ENCODE measurements at regions not wholly inside any gene's neighbourhood (a gene's known extent, or its start where the extent isn't known, plus 50 kb on each side); places are given as distances from the start of the nearest gene placed in this dataset.

GRCh38 chr1:184289825-184290550 lies 96.8 kb upstream of the C1orf21 start:
- Histone ChIP-seq H4K91ac (ENCODE audit: insufficient read depth, low read depth, low read length) (no peak overlapping the region), H2AK5ac (ENCODE audit: low read depth, low read length) (peak overlapping the region; percentile 50; the same call in 1 of the 2 replicates), H4K5ac (ENCODE audit: low read depth, low read length) (no peak overlapping the region), H3K56ac (ENCODE audit: extremely low read depth, insufficient read depth, low read length) (no peak overlapping the region), H3K27me3 (ENCODE audit: control insufficient read depth, insufficient read depth, low read length) (peaks cover 9% of the 10 kb centered on the region), H3K4me1 (ENCODE audit: control insufficient read depth, insufficient read depth, low read length) (peaks cover 2% of the 10 kb centered on the region; the same call in 1 of the 2 replicates), H2BK5ac (ENCODE audit: low read depth, low read length, poor library complexity, severe bottlenecking) (no peak overlapping the region), H4K8ac (ENCODE audit: low read depth in 2 of 2, low read length in 2 of 2) (no peak overlapping the region), H3K9ac (ENCODE audit: low read depth, low read length) (no peak overlapping the region), H2AFZ (replicated peaks; ENCODE audit: low read length, poor library complexity) (no peak overlapping the region), H2BK15ac (ENCODE audit: low read depth, low read length) (no peak overlapping the region), H3K79me1 (ENCODE audit: low read depth in 1 of 2, low read length in 2 of 2) (no peaks in the 10 kb centered on the region), H3K4me2 (ENCODE audit: low read depth, low read length) (no peak overlapping the region), H3K18ac (ENCODE audit: low read depth, low read length) (no peak overlapping the region), H2BK20ac (ENCODE audit: low read depth, low read length) (no peak overlapping the region; the same call in 1 of the 2 replicates), H3K23ac (ENCODE audit: low read depth, low read length) (no peak overlapping the region), H3K9me3 (ENCODE audit: control insufficient read depth, insufficient read depth, low read length) (no peaks in the 10 kb centered on the region), H4K20me1 (ENCODE audit: insufficient read depth, low read length) (no peaks in the 10 kb centered on the region), H3K36me3 (ENCODE audit: control insufficient read depth, insufficient read depth, low read length) (no peaks in the 10 kb centered on the region), H3K14ac (replicated peaks; ENCODE audit: low read depth, low read length) (no peak overlapping the region), H3K9me1 (ENCODE audit: insufficient read depth, low read length) (peaks cover 3% of the 10 kb centered on the region), H3K4me3 (ENCODE audit: insufficient read depth, low read depth, low read length) (no peak overlapping the region), H3K27ac (ENCODE audit: insufficient read depth, low read length) (no peak overlapping the region), H2BK120ac (ENCODE audit: low read depth, low read length) (0 out of 2 replicates have a peak overlapping the region, but pooled peaks have one; percentile 5), H3K4ac (ENCODE audit: low read depth, low read length) (no peak overlapping the region), H2AK9ac (replicated peaks; ENCODE audit: low read depth, low read length, poor library complexity) (no peak overlapping the region)
- DNase-seq = no peak
- TF ChIP-seq POLR2A (IDR thresholded peaks at IDR 0.05; ENCODE audit: low read depth, low read length) = no peak
- TF ChIP-seq MAZ (IDR thresholded peaks at IDR 0.05; ENCODE audit: borderline replicate concordance, low read depth, low read length) = no peak
- TF ChIP-seq RFX5 (IDR thresholded peaks at IDR 0.05; ENCODE audit: low read depth, low read length) = no peak
- TF ChIP-seq FOS (IDR thresholded peaks at IDR 0.05; ENCODE audit: low read depth, low read length) = no peak
- no peak for TF ChIP-seq CEBPB (IDR thresholded peaks at IDR 0.05; ENCODE audit: low read depth, low read length)
- peak; percentile 65 for TF ChIP-seq MAFK (IDR thresholded peaks at IDR 0.05; ENCODE audit: low read depth, low read length)
- TF ChIP-seq CTCF (conservative IDR thresholded peaks at IDR 0.05; ENCODE audit: low read depth, low read length) = no peak
- no peak for TF ChIP-seq CHD1 (IDR thresholded peaks at IDR 0.05; ENCODE audit: low read depth, low read length)
- no peak for TF ChIP-seq ELK1 (IDR thresholded peaks at IDR 0.05; ENCODE audit: borderline replicate concordance, low read depth, low read length)
- TF ChIP-seq NFE2L2 (IDR thresholded peaks at IDR 0.05; ENCODE audit: low read depth, low read length) = peak; percentile 93
- TF ChIP-seq RAD21 (IDR thresholded peaks at IDR 0.05; ENCODE audit: low read length) = no peak
- no peak for TF ChIP-seq BHLHE40 (IDR thresholded peaks at IDR 0.05; ENCODE audit: low read depth, low read length)
- TF ChIP-seq MXI1 (IDR thresholded peaks at IDR 0.05; ENCODE audit: borderline replicate concordance, low read depth, low read length) = no peak
- no peak for TF ChIP-seq RCOR1 (IDR thresholded peaks at IDR 0.05; ENCODE audit: insufficient replicate concordance, low read length)
- in situ Hi-C loops (cut with MboI; ENCODE audit: low sequenced_read_pairs) = no loop called here
- ChIA-PET POLR2A (ENCODE audit: unreplicated experiment) (no interaction called here), CTCF (no interaction called here)
- BruUV-seq (replicated peaks) = no TSS peak
- WGBS, 2 experiments (ENCODE audit: extremely low coverage in 2 of 2, insufficient read length in 1 of 2) = 90% methylated on average over 3 of the region's 5 CpGs; no CpG with 5 or more reads in 1 of the 2 experiments
- intact Hi-C loops (cut with micrococcal nuclease) = no loop called here
- dilution Hi-C loops (cut with HindIII; ENCODE audit: low sequenced_read_pairs, unreplicated experiment) = no loop called here
- ATAC-seq (ENCODE audit: low read depth) = no peak
